ENCODE measurements at regions not wholly inside any gene's neighbourhood (a gene's known extent, or its start where the extent isn't known, plus 50 kb on each side); places are given as distances from the start of the nearest gene placed in this dataset.

DNA sequence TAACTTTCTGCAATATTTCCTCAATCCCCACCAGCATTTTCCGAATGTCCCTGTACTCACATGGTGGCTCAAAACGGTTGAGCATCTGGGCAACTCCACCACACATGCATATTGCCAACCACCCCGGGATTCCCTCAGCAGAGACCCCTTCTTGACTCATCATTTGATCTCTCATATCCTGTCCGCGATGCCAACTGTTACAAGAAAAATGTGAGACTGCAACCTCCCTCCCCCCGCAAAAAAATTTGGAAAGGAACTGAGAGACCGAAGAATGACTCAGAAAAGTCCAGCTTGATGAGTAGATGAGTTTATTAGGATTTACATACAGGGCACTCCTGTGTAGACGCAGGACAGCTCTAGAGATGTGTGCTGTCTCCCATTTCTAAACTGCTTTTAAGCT lies 561.4 kb downstream of the ZIC3 start:
- no peak for TF ChIP-seq CTCF (IDR thresholded peaks at IDR 0.05; ENCODE audit: borderline replicate concordance, insufficient read depth, low read depth, low read length)
- no peak overlapping the region for H3K4me3 ChIP-seq (ENCODE audit: low read depth, low read length)

GRCh38 chrX:138128027-138128671 lies 562.2 kb downstream of the ZIC3 start:
- TF ChIP-seq CTCF (IDR thresholded peaks at IDR 0.05; ENCODE audit: borderline replicate concordance, insufficient read depth, low read depth, low read length): peak; percentile 72
- H3K4me3 ChIP-seq (ENCODE audit: low read depth, low read length): no peak overlapping the region

DNA sequence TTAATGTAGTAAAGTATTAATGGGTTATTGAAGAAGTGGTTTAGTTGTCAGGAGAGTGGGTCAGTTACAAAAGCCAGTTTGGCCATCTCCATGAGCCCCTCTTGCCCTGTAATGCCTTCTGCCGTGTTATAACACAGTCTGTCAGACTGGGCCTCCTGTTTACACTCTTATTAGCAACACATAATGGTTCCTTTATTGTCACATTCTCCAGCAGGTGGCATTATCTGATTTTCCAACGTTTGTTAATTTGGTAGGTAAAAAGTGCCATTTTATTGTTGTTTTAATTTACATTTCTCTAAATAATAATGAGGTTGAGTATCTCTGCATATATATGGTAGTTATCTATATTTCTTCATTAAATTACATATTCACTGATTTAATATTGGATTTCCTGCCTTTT lies 560.8 kb downstream of the FGF13 start:
- H3K4me3 ChIP-seq (ENCODE audit: low read depth, low read length): no peak overlapping the region

DNA sequence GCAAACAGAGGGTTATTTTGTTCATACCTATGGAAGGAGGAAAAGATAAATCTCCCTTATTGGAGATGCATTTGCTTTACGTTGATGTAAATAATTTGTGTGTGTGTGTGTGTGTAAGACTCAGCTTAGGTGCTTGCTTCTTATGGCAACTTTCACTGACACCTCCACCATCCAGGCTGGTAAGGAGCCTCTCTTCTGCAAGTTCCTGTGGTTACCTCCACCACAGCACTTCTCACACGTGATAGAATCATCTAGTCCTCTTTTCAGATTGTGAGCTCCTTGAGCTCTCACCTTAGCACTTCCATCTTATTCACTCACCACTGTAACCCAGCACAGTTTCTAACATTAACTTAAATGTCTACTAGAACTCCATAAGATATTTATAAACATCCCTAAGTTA lies 553.7 kb downstream of the FGF13 start:
- no peak overlapping the region for H3K4me3 ChIP-seq (ENCODE audit: low read depth, low read length)
- TF ChIP-seq CTCF (IDR thresholded peaks at IDR 0.05; ENCODE audit: borderline replicate concordance, insufficient read depth, low read depth, low read length): no peak

More for the DNA sequence above, 560.8 kb downstream of the FGF13 start:
- TF ChIP-seq CTCF (IDR thresholded peaks at IDR 0.05; ENCODE audit: borderline replicate concordance, insufficient read depth, low read depth, low read length): no peak

- H3K4me3 ChIP-seq (ENCODE audit: low read depth, low read length): no peak overlapping the region
- peak; percentile 38; the same call in 1 of the 2 replicates for TF ChIP-seq CTCF (IDR thresholded peaks at IDR 0.05; ENCODE audit: borderline replicate concordance, insufficient read depth, low read depth, low read length)
Measured at GRCh38 chrX:138191998-138192397, 519.5 kb downstream of the FGF13 start.

- no peak overlapping the region for H3K4me3 ChIP-seq (ENCODE audit: low read depth, low read length)
- no peak for TF ChIP-seq CTCF (IDR thresholded peaks at IDR 0.05; ENCODE audit: borderline replicate concordance, insufficient read depth, low read depth, low read length)
Measured at GRCh38 chrX:138229718-138230117, 481.8 kb downstream of the FGF13 start.

GRCh38 chrX:138240266-138240665 lies 471.3 kb downstream of the FGF13 start:
- H3K4me3 ChIP-seq (ENCODE audit: low read depth, low read length): no peak overlapping the region
- no peak for TF ChIP-seq CTCF (IDR thresholded peaks at IDR 0.05; ENCODE audit: borderline replicate concordance, insufficient read depth, low read depth, low read length)
